ENCODE measurements at regions not wholly inside any gene's neighbourhood (a gene's known extent, or its start where the extent isn't known, plus 50 kb on each side); places are given as distances from the start of the nearest gene placed in this dataset.

GRCh38 chr6:148016013-148016412, 326.6 kb upstream of the SASH1 start:
- TF ChIP-seq CTCF (IDR thresholded peaks at IDR 0.05; ENCODE audit: borderline replicate concordance, extremely low read depth, low read length, poor library complexity, severe bottlenecking) (no peak), EZH2 (IDR thresholded peaks at IDR 0.05; ENCODE audit: borderline replicate concordance, low read depth, low read length, severe bottlenecking) (no peak)
